Neural progenitor cell (in vitro differentiated cells): ENCODE measurements at regions not wholly inside any gene's neighbourhood (a gene's known extent, or its start where the extent isn't known, plus 50 kb on each side); places are given as distances from the start of the nearest gene placed in this dataset.

Experiments used
- CTCF ChIP-seq: fragments of 200-600 bp; sonication (generic); IDR thresholded peaks from 2 replicates; pipeline ENCODE4 v1.5.1; 2017; ENCODE audit warnings: antibody characterized with exemption, mild to moderate bottlenecking
- EZH2 ChIP-seq: fragments of 200-600 bp; sonication (generic); IDR thresholded peaks from 2 replicates; pipeline ENCODE4 v1.6.1; 2017; ENCODE audit warnings: antibody characterized with exemption, mild to moderate bottlenecking, moderate library complexity
- EZH2phosphoT487 ChIP-seq: fragments of 200-600 bp; sonication (generic); IDR thresholded peaks from 2 replicates; pipeline ENCODE4 v1.6.1; 2017; ENCODE audit warnings: antibody characterized with exemption

DNA sequence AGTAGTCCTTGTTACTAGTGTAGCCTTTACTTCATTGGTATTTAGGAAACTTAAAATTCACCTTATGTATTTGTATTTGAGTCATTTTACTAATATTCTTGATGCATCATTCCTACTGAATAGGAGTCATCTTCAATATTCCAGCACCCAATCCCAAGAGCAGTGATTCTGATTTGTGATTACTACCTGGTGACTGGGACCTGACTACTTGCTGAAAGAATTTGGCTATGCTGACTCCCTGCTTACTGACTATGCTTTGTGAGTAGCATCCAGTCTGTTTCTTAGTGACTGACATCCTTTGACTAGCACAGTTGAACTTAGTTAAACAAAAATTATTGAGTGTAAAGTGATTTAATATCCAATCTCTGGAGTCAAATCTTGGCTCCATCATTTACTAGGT, 129.9 kb upstream of the NEGR1 start:
- TF ChIP-seq EZH2 (no peak), CTCF (no peak), EZH2phosphoT487 (no peak)
